Loucy (cell line): ENCODE measurements at regions not wholly inside any gene's neighbourhood (a gene's known extent, or its start where the extent isn't known, plus 50 kb on each side); places are given as distances from the start of the nearest gene placed in this dataset.

Source experiments
- EZH2phosphoT487 ChIP-seq: fragments of 200-600 bp; IDR thresholded peaks from 2 replicates; pipeline ENCODE4 v1.6.1; 2018; ENCODE audit warnings: antibody characterized with exemption, mild to moderate bottlenecking, moderate library complexity, borderline replicate concordance
- TF ChIP-seq, protein P1 (sequence below): fragments of 200-600 bp; sonication (generic); conservative IDR thresholded peaks from 2 replicates; pipeline ENCODE4 v1.5.1; 2014; ENCODE audit warnings: mild to moderate bottlenecking, antibody characterized with exemption, low read length

DNA sequence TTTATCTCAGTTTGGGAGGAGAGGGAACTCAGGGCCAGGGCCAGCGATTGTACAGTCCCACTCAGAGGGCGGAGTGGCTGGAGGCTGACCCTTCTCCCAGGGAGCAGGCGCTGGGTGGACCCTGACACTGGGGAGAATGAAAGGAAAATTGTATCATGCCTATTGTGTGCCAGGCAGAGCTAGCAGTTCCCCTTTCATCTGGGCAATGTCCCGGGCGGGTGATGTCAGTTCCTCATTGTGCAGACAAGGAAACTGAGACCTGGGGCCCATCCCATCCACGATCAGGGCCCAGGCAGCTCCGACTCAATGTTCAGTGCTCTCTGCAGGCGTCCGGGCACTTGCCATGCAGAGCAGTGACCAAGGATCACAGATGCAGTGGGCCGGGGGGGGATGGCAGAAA lies 101.9 kb upstream of the RTL1 start:
- TF ChIP-seq, protein P1, sequence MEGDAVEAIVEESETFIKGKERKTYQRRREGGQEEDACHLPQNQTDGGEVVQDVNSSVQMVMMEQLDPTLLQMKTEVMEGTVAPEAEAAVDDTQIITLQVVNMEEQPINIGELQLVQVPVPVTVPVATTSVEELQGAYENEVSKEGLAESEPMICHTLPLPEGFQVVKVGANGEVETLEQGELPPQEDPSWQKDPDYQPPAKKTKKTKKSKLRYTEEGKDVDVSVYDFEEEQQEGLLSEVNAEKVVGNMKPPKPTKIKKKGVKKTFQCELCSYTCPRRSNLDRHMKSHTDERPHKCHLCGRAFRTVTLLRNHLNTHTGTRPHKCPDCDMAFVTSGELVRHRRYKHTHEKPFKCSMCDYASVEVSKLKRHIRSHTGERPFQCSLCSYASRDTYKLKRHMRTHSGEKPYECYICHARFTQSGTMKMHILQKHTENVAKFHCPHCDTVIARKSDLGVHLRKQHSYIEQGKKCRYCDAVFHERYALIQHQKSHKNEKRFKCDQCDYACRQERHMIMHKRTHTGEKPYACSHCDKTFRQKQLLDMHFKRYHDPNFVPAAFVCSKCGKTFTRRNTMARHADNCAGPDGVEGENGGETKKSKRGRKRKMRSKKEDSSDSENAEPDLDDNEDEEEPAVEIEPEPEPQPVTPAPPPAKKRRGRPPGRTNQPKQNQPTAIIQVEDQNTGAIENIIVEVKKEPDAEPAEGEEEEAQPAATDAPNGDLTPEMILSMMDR: no peak
- TF ChIP-seq EZH2phosphoT487: no peak
